ENCODE measurements at regions not wholly inside any gene's neighbourhood (a gene's known extent, or its start where the extent isn't known, plus 50 kb on each side); places are given as distances from the start of the nearest gene placed in this dataset.
"Not testable (repeated sequence)": the region's sequence is repeated elsewhere in the genome, so short reads cannot be mapped to it uniquely, and the experiment has no call there.

DNA sequence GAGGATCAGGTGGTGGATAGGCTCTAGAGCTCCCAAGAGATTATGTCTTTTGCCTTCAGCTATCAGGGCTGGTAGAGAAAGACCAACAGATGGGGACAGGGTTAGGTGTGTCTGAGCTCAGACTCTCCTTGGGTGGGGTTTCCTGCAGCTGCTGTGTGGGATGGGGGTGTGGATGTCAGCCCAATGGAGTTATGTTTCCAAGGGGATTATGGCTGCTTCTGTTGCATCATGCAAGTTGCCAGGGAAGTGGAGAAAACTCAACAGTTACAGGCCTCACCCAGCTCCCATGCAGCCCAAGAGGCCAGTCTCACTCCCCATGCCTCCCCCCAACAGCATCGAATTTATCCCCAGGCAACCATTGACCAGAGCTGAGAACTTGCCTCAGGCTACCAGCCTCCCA, 80.2 kb upstream of the CDX4 start (continued):
- TF ChIP-seq, protein P1, sequence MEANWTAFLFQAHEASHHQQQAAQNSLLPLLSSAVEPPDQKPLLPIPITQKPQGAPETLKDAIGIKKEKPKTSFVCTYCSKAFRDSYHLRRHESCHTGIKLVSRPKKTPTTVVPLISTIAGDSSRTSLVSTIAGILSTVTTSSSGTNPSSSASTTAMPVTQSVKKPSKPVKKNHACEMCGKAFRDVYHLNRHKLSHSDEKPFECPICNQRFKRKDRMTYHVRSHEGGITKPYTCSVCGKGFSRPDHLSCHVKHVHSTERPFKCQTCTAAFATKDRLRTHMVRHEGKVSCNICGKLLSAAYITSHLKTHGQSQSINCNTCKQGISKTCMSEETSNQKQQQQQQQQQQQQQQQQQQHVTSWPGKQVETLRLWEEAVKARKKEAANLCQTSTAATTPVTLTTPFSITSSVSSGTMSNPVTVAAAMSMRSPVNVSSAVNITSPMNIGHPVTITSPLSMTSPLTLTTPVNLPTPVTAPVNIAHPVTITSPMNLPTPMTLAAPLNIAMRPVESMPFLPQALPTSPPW (CRISPR knock-in tag; IDR thresholded peaks at IDR 0.05) = no peak
- TF ChIP-seq ZNF224 (CRISPR knock-in tag; IDR thresholded peaks at IDR 0.05) = no peak
- no peak for TF ChIP-seq FOXM1 (IDR thresholded peaks at IDR 0.05; ENCODE audit: low read depth)
- no peak for TF ChIP-seq FOXM1 (CRISPR knock-in tag; IDR thresholded peaks at IDR 0.05; ENCODE audit: low read depth)
- no peak for TF ChIP-seq CSDE1 (IDR thresholded peaks at IDR 0.05)
- no peak for TF ChIP-seq ZZZ3 (IDR thresholded peaks at IDR 0.05)
- TF ChIP-seq ZNF561 (CRISPR knock-in tag; conservative IDR thresholded peaks at IDR 0.05) = no peak
- TF ChIP-seq EZH2 (IDR thresholded peaks at IDR 0.05; ENCODE audit: borderline replicate concordance, low read depth, low read length) = no peak
- TF ChIP-seq CHD2 (IDR thresholded peaks at IDR 0.05; ENCODE audit: low read depth, low read length) = no peak
- no peak for TF ChIP-seq STAG1 (CRISPR knock-in tag; IDR thresholded peaks at IDR 0.05; ENCODE audit: borderline replicate concordance)

DNA sequence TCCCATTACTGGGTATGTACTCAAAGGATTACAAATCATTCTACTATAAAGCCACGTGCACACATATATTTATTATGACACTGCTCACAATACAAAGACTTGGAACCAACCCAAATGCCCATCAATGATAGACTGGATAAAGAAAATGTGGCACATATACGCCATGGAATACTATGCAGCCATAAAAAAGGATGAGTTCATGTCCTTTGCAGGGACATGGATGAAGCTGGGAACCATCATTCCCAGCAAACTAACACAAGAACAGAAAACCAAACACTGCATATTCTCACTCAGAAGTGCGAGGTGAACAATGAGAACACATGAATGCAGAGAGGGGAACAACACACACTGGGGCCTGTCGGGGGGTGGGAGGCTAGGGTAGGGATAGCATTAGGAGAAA, 89.6 kb upstream of the CDX4 start:
- BruUV-seq (replicated peaks); ATAC-seq; H3K4me3 ChIP-seq; H3K9me3 ChIP-seq (replicated peaks; ENCODE audit: control insufficient read depth, insufficient read depth, low read depth, low read length); DNase-seq (ENCODE audit: extremely low read depth in 1 of 4, low spot score in 3 of 4); H3K36me3 ChIP-seq (ENCODE audit: control insufficient read depth, insufficient read depth, low read length); FAIRE-seq; H2AFZ ChIP-seq (ENCODE audit: low read depth, low read length); H4K20me1 ChIP-seq (replicated peaks; ENCODE audit: control insufficient read depth, insufficient read depth, low read length); intact Hi-C loops (cut with micrococcal nuclease); H3K79me2 ChIP-seq (ENCODE audit: control insufficient read depth, insufficient read depth, low read length); H3K27ac ChIP-seq (ENCODE audit: extremely low read depth, low read depth, low read length); H3K9ac ChIP-seq (ENCODE audit: insufficient read depth in 1 of 2, low read depth in 2 of 2, low read length in 2 of 2); H3K27me3 ChIP-seq (ENCODE audit: control insufficient read depth in 2 of 2, insufficient read depth in 2 of 2, low read length in 2 of 2); in situ Hi-C loops (cut with MboI); H3K9me1 ChIP-seq (ENCODE audit: control insufficient read depth, insufficient read depth, low read length); H3K4me1 ChIP-seq (replicated peaks in 1 of 2; ENCODE audit: control insufficient read depth in 2 of 2, insufficient read depth in 2 of 2, low read length in 2 of 2); POLR2A ChIA-PET; CTCF ChIA-PET (ENCODE audit: low intra/inter-chr PET ratio); H3K4me2 ChIP-seq (ENCODE audit: insufficient read depth, low read length): not testable (repeated sequence)
- WGBS (ENCODE audit: insufficient coverage, low coverage, missing lambda C conversion rate) = 0% methylated on average over 4 of the region's 4 CpGs

Measured in K562 (cell line).